ENCODE measurements at regions not wholly inside any gene's neighbourhood (a gene's known extent, or its start where the extent isn't known, plus 50 kb on each side); places are given as distances from the start of the nearest gene placed in this dataset.
"Not testable (repeated sequence)": the region's sequence is repeated elsewhere in the genome, so short reads cannot be mapped to it uniquely, and the experiment has no call there.

- TF ChIP-seq, protein P1, sequence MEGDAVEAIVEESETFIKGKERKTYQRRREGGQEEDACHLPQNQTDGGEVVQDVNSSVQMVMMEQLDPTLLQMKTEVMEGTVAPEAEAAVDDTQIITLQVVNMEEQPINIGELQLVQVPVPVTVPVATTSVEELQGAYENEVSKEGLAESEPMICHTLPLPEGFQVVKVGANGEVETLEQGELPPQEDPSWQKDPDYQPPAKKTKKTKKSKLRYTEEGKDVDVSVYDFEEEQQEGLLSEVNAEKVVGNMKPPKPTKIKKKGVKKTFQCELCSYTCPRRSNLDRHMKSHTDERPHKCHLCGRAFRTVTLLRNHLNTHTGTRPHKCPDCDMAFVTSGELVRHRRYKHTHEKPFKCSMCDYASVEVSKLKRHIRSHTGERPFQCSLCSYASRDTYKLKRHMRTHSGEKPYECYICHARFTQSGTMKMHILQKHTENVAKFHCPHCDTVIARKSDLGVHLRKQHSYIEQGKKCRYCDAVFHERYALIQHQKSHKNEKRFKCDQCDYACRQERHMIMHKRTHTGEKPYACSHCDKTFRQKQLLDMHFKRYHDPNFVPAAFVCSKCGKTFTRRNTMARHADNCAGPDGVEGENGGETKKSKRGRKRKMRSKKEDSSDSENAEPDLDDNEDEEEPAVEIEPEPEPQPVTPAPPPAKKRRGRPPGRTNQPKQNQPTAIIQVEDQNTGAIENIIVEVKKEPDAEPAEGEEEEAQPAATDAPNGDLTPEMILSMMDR (IDR thresholded peaks at IDR 0.05; ENCODE audit: extremely low read depth, missing control alignments): no peak
- no peak for DNase-seq (ENCODE audit: low spot score)
Observed at GRCh38 chr10:61047788-61048560, 104.0 kb upstream of the RHOBTB1 start.

- no peak for DNase-seq (ENCODE audit: low spot score)
- TF ChIP-seq, protein P1 (IDR thresholded peaks at IDR 0.05; ENCODE audit: extremely low read depth, missing control alignments): no peak
Observed at GRCh38 chr10:61047081-61047480, 103.1 kb upstream of the RHOBTB1 start.

- DNase-seq (ENCODE audit: low spot score): not testable (repeated sequence)
Observed at GRCh38 chr10:61045480-61045879, 101.5 kb upstream of the RHOBTB1 start.

- TF ChIP-seq, protein P1 (IDR thresholded peaks at IDR 0.05; ENCODE audit: extremely low read depth, missing control alignments): no peak
- no peak for DNase-seq (ENCODE audit: low spot score)
Observed at GRCh38 chr10:61042533-61042932, 98.5 kb upstream of the RHOBTB1 start.

DNA sequence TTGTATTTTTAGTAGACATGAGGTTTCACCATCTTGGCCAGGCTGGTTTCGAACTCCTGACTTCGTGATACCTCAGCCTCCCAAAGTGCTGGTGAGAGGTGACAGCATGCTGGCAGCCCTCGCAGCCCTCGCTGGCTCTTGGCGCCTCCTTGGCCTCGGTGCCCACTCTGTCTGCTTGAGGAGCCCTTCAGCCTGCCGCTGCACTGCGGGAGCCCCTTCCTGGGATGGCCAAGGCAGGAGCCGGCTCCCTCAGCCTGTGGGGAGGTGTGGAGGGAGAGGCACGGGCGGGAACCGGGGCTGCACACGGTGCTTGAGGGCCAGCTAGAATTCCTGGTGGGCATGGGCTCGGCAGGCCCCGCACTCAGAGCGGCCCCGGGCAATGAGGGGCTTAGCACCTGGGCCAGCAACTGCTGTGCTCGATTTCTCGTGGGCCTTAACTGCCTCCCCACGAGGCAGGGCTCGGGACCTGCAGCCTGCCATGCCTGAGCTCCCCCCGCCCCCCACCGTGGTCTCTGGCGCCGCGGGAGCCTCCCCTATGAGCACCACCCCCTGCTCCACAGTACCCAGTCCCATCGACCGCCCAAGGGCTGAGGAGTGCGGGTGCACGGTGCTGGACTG lies 96.5 kb upstream of the RHOBTB1 start:
- no peak for DNase-seq (ENCODE audit: low spot score)
- TF ChIP-seq, protein P1 (IDR thresholded peaks at IDR 0.05; ENCODE audit: extremely low read depth, missing control alignments): no peak

DNA sequence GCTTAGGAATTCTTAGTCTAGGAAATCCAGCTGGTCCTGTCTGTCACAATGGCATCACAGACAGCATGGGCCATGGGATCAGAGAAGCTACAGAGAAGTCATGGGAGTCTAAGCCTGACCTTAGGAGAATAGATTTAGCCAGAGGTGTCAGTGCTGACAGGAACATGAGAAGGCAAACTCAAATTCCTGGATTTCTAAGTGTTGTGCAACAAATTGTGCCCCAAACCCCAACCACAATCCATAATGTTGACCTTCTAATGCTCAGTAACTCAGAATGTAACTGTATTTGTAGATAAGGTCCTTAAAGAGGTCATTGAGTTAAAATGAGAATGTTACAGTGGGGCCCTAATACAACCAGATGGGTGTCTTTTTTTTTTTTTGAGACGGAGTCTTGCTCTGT lies 95.9 kb upstream of the RHOBTB1 start:
- DNase-seq (ENCODE audit: low spot score): no peak
- TF ChIP-seq, protein P1 (IDR thresholded peaks at IDR 0.05; ENCODE audit: extremely low read depth, missing control alignments): no peak

DNA sequence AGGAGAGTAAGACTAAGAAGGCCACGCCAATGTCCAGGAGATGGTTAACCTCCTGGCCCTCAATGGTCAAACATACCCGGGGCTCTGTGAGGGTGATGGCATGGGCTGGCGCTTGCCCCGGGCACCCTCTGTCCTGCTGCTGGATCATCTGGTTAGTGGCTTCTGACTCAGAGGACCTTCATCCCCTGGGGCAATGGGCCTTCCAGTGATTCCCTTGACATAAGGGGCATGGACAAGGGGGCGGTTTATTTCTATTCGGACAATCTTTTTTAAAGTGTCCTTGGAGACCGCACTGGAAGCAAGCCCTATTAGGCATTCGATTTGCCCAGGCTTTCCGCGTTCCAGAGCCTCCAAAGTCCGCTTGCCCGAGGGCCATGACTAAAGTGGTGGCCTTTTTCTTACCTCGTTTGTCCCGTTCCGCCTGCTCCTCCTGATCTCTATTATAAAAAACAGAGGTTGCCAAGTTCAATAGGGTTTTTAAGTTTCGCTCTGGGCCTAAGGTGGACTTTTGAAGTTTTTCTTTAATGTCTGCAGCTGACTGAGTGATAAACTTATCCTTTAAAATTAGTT lies 93.4 kb upstream of the RHOBTB1 start:
- DNase-seq (ENCODE audit: low spot score): not testable (repeated sequence)

DNA sequence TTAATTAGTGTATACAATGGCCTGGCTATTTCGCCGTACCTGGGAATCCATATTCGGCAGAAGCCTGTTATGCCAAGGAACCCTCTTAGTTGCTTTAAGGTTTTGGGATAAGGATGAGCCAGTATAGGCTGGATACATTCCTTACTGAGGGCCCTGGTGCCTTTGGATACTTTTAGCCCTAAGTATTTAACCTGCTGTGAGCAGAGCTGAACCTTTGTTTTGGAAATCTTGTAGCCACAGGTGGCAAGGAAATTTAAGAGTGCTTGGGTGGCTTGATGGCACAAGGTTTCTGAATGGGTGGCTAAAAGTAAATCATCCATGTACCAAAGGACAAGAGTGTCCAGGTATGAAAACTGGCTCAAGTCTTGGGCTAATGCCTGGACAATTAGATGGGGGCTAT lies 92.2 kb upstream of the RHOBTB1 start:
- DNase-seq (ENCODE audit: low spot score): not testable (repeated sequence)

DNA sequence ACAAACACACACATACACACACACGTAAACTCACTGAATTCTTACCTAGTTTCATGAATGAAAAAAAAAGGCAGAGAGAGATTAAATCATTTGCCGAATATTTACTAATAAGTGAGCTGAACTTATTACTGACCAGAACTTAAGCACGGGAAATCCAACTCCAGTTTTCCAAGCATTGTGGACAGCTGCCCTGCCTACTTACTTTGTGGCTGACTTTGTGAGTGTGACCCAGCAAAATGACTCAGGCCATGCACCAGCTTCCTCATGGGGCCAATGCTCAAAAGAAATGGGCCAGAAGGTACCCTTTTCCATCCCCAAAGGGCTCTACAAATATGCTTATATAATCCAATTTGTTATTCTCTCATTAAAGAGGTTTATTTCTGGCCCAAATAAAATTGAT lies 87.4 kb upstream of the RHOBTB1 start:
- TF ChIP-seq, protein P1 (IDR thresholded peaks at IDR 0.05; ENCODE audit: extremely low read depth, missing control alignments): no peak
- DNase-seq (ENCODE audit: low spot score): no peak
